Right cardiac atrium (tissue), 5 donors: ENCODE measurements at regions not wholly inside any gene's neighbourhood (a gene's known extent, or its start where the extent isn't known, plus 50 kb on each side); places are given as distances from the start of the nearest gene placed in this dataset.

ENCODE experiments used
- ATAC-seq, 2 donors: fragments of 200-7000 bp; cut with Tn5 transposase; one replicate each; pipeline versions ENCODE4 v1.8.0 to v1.9.1; 2020; ENCODE audit warnings: moderate library complexity in 2 of 2, mild to moderate bottlenecking in 1 of 2
- DNase-seq, 3 donors: peaks; one replicate each; pipeline ENCODE4 v3.0.0-alpha.2; 2020
- H3K27ac ChIP-seq: one replicate; pipeline ENCODE4 v1.5.1; 2013; ENCODE audit warnings: mild to moderate bottlenecking, low read length, control low read depth, moderate library complexity
- H3K27me3 ChIP-seq: one replicate; pipeline ENCODE4 v1.6.1; 2013; ENCODE audit not compliant: control insufficient read depth, insufficient read depth
- H3K4me1 ChIP-seq: one replicate; pipeline ENCODE4 v1.6.1; 2013; ENCODE audit warnings: low read length; ENCODE audit not compliant: control insufficient read depth, insufficient read depth
- H3K4me3 ChIP-seq: one replicate; pipeline ENCODE4 v1.5.1; 2013; ENCODE audit warnings: low read length, control low read depth
- H3K9me3 ChIP-seq: one replicate; pipeline ENCODE4 v1.6.1; 2013; ENCODE audit warnings: low read length; ENCODE audit not compliant: control insufficient read depth
- WGBS: extraction: QIAGEN DNeasy Blood & Tissue Kit; methylation state at CpG from one replicate; pipeline ENCODE4 v1.1.7; 2013; 5-methylcytosine and 5-hydroxymethylcytosine counted together
- intact Hi-C, 4 donors: fragments of 100-400 bp; cut with DNase I; formaldehyde crosslinking; loops; one replicate each; pipeline versions ENCODE4 v1.11.0 to v1.14.0; 2022 to 2023
- donor health status: healthy with polysubstance abuse.
- donor health status: DM: no; HTN: yes; CAD: no.
- donor health status: DM: no; HTN: no; CAD: no.
- donor health status: DM: no; HTN: yes; CAD: no; lungs with severe emphysema.
- donor health status: DM: yes; HTN: yes; CAD: no.

DNA sequence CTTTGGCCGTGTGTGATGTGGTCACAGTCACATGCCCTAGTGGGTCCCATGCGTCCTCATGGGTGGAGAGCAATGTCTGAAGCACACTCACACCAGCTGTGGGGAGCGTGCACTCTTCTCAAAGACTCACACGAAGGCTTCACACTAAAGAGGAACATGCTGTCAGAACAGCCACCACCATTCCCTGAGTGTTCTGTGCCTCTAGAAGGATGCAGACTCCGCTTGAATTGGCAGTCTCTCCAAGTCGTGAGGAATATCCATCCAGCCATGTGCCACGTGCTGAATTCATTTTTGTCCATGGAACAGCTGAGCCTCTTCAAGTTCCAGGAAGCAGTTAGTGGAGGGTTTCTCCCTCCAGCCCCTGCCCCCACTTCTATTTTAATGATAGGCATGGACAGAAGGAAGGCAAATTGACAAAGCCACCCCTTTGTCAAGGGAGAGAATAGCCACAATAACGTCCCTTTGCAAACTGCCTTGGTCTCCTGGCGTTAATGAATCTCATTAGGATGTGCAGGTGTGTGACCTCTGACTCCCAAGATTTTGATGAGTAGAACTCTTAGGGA, 464.3 kb upstream of the ID2 start:
- 63% methylated on average over 9 of the region's 9 CpGs for WGBS
- Histone ChIP-seq H3K4me1 (peaks cover 3% of the 10 kb centered on the region), H3K27me3 (no peaks in the 10 kb centered on the region), H3K4me3 (no peak overlapping the region), H3K27ac (no peak overlapping the region), H3K9me3 (no peaks in the 10 kb centered on the region)
- intact Hi-C loops = no loop called here
- ATAC-seq = no peak
- DNase-seq = peak in 1 of 3 donors; percentile 59

GRCh38 chr2:8219096-8219495, 462.8 kb upstream of the ID2 start:
- Histone ChIP-seq H3K27ac (no peak overlapping the region), H3K9me3 (no peaks in the 10 kb centered on the region), H3K4me3 (no peak overlapping the region), H3K4me1 (peaks cover 3% of the 10 kb centered on the region), H3K27me3 (no peaks in the 10 kb centered on the region)
- no peak for ATAC-seq
- intact Hi-C loops = no loop called here
- 94% methylated on average over 8 of the region's 8 CpGs for WGBS
- DNase-seq = no peak

- intact Hi-C loops = no loop called here
- Histone ChIP-seq H3K27me3 (no peaks in the 10 kb centered on the region), H3K27ac (peak overlapping the region; percentile 4), H3K9me3 (no peaks in the 10 kb centered on the region), H3K4me3 (no peak overlapping the region), H3K4me1 (peaks cover 3% of the 10 kb centered on the region)
- 77% methylated on average over 22 of the region's 22 CpGs for WGBS
- DNase-seq = peak; percentile 67 to 88 (median 88)
- peak; percentile 92 to 95 for ATAC-seq
Observed at GRCh38 chr2:8219631-8220355, 462.1 kb upstream of the ID2 start.

DNA sequence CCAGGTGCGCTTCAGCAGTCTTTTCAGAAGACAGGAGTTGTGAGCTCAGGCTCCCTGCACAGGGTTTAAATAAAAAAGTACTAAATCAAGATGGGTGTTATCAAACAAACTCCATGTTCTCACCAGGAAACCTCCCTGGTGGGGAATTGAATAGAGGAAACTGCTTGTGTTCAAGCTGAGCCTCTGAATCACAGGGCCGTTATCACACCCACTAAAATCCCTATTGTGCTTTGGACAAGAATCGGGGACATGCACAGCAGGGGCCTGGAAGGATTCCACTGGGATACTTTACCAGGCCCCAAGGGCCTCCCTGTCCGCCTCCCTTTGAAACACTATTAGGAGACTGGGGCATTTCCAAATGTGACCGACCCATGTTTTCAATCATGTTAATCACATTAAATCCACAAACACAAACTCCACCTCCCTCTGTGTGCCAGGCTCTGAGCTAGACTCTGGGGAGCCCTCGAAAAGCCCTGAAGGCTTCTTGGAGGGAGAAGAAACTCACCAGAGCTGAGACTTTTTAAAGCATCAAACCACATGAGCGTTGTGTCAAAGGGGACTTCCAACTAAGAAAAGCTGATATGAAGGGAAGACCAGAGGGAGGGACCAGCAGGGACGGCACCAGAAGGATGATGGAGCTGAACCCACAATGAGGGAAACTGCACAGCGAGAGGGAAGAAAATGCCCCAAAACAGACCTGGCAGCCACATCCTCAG, 458.7 kb upstream of the ID2 start:
- Histone ChIP-seq H3K27ac (no peak overlapping the region), H3K27me3 (no peaks in the 10 kb centered on the region), H3K4me3 (no peak overlapping the region), H3K4me1 (no peaks in the 10 kb centered on the region), H3K9me3 (no peaks in the 10 kb centered on the region)
- intact Hi-C loops = no loop called here
- no peak for DNase-seq
- no peak for ATAC-seq
- 76% methylated on average over 9 of the region's 9 CpGs for WGBS

GRCh38 chr2:8223695-8224346, 458.0 kb upstream of the ID2 start:
- ATAC-seq (no peak), DNase-seq (no peak)
- intact Hi-C loops = no loop called here
- H3K27ac ChIP-seq = no peak overlapping the region
- H3K4me3 ChIP-seq = no peak overlapping the region
- H3K27me3 ChIP-seq = no peaks in the 10 kb centered on the region
- WGBS = 94% methylated on average over 18 of the region's 18 CpGs
- H3K9me3 ChIP-seq = no peaks in the 10 kb centered on the region
- H3K4me1 ChIP-seq = no peaks in the 10 kb centered on the region

DNA sequence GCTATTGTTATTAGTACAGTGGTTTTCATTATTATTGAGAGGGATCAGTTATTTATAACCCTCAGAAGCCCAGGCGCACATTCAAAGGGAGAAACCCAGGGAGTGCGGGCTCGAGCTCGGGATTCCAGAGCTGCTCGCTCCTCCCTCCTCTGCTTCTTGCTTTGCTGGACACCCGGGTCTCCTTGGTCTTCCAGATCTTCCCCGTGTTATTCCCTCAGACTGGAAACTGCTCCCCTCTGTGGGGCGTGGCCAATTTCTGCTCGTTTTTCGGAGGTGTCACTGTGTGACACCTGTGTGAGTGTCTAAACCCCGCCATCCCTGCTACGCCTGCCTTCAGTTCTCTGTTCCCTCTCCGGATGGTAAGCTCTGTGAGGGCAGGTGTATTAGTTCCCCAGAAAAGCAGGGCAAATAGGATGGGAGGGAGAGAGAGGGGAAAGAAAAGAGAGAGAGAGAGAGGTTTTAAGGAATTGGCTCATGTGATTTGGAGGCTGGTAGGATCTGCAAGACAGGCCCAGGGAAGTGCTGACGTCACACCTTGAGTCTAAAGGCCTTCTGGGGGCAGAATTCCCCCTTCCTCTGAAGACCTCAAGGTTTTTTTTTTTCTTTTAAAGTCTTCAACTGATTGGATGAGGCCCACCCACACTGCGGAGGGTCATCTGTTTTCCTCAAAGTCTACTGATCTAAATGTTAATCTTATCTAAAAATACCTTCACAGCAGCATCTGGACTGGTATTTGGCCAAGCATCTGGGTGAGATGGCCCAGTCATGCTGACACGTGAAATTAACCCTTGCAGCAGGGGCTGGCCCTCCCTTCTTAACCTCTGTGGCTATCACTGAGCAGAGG, 457.3 kb upstream of the ID2 start:
- Histone ChIP-seq H3K9me3 (no peaks in the 10 kb centered on the region), H3K4me3 (no peak overlapping the region), H3K27ac (peak overlapping the region; percentile 61), H3K4me1 (no peaks in the 10 kb centered on the region), H3K27me3 (no peaks in the 10 kb centered on the region)
- ATAC-seq = no peak
- intact Hi-C loops = no loop called here
- WGBS = 90% methylated on average over 16 of the region's 16 CpGs
- no peak for DNase-seq

GRCh38 chr2:8225266-8225665, 456.6 kb upstream of the ID2 start:
- DNase-seq (peak in 2 of 3 donors; percentile 57 to 74), ATAC-seq (peak; percentile 61 to 65)
- Histone ChIP-seq H3K27ac (peak overlapping the region; percentile 33), H3K4me3 (no peak overlapping the region), H3K27me3 (no peaks in the 10 kb centered on the region), H3K9me3 (no peaks in the 10 kb centered on the region), H3K4me1 (no peaks in the 10 kb centered on the region)
- WGBS = 37% methylated on average over 5 of the region's 5 CpGs
- intact Hi-C loops = no loop called here

GRCh38 chr2:8225798-8226197, 456.1 kb upstream of the ID2 start:
- H3K4me3 ChIP-seq = no peak overlapping the region
- H3K27ac ChIP-seq = peak overlapping the region; percentile 68
- DNase-seq (no peak), ATAC-seq (no peak)
- H3K4me1 ChIP-seq = no peaks in the 10 kb centered on the region
- no peaks in the 10 kb centered on the region for H3K27me3 ChIP-seq
- no peaks in the 10 kb centered on the region for H3K9me3 ChIP-seq
- WGBS = 74% methylated on average over 6 of the region's 6 CpGs
- intact Hi-C loops = no loop called here

- 51% methylated on average over 10 of the region's 10 CpGs for WGBS
- H3K9me3 ChIP-seq = no peaks in the 10 kb centered on the region
- DNase-seq = peak; percentile 68 to 83 (median 76)
- ATAC-seq = peak; percentile 81 to 86
- H3K4me1 ChIP-seq = peaks cover 3% of the 10 kb centered on the region
- no peak overlapping the region for H3K27ac ChIP-seq
- intact Hi-C loops = no loop called here
- no peak overlapping the region for H3K4me3 ChIP-seq
- H3K27me3 ChIP-seq = no peaks in the 10 kb centered on the region
Observed at GRCh38 chr2:8229546-8229986, 452.3 kb upstream of the ID2 start.

DNA sequence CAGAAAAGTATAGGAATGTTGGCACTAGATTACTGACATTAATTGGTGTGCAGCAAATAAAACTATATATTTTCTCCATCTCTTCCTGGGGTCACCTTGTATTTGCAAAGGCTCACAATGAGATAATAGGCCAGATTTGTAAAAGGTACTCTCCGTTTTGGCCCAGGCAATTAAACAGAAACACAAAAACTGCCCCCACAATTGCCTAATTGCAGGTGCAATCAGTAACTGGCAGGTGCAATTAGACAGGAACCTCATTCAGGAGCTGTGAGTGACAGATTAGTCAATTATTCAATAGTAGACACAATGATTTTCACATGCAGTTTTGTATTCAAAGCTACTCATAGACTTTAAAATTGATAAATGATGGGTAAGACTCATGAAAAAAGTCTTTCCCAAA, 451.4 kb upstream of the ID2 start:
- Histone ChIP-seq H3K27ac (no peak overlapping the region), H3K4me3 (no peak overlapping the region), H3K27me3 (no peaks in the 10 kb centered on the region), H3K9me3 (no peaks in the 10 kb centered on the region), H3K4me1 (peaks cover 4% of the 10 kb centered on the region)
- 95% methylated on average over 1 of the region's 1 CpG for WGBS
- no peak for DNase-seq
- no peak for ATAC-seq
- intact Hi-C loops = no loop called here
